Psoas muscle (tissue), 7 donors: ENCODE measurements at regions not wholly inside any gene's neighbourhood (a gene's known extent, or its start where the extent isn't known, plus 50 kb on each side); places are given as distances from the start of the nearest gene placed in this dataset.
"Not testable (repeated sequence)": the region's sequence is repeated elsewhere in the genome, so short reads cannot be mapped to it uniquely, and the experiment has no call there.

Source experiments
- ATAC-seq, 4 donors: fragments of 200-7000 bp; cut with Tn5 transposase; one replicate each; pipeline ENCODE4 v1.9.1; 2020; ENCODE audit warnings: moderate library complexity in 3 of 4, mild to moderate bottlenecking in 2 of 4
- DNase-seq, 2 donors: peaks; one replicate each; pipeline ENCODE4 v3.0.0-alpha.2; 2020
- H3K27ac ChIP-seq: fragments of 200-600 bp; one replicate; pipeline ENCODE4 v1.8.0; 2022
- H3K27me3 ChIP-seq, 3 donors: fragments of 200-600 bp in 1 of 3; one replicate each; pipeline versions ENCODE4 v1.6.1 to v1.8.0; 2013 to 2022; ENCODE audit warnings: low read length in 2 of 3, mild to moderate bottlenecking in 2 of 3, moderate library complexity in 1 of 3; ENCODE audit not compliant: insufficient read depth in 3 of 3
- H3K36me3 ChIP-seq, 2 donors: fragments of 200-600 bp in 1 of 2; one replicate each; pipeline versions ENCODE4 v1.6.1 to v1.8.0; 2013 to 2022; ENCODE audit warnings: low read depth in 1 of 2, mild to moderate bottlenecking in 1 of 2, moderate library complexity in 1 of 2; ENCODE audit not compliant: insufficient read depth in 1 of 2
- H3K4me1 ChIP-seq: fragments of 200-600 bp; one replicate; pipeline ENCODE4 v1.8.0; 2022
- H3K4me3 ChIP-seq: fragments of 200-600 bp; one replicate; pipeline ENCODE4 v1.8.0; 2022; ENCODE audit warnings: mild to moderate bottlenecking
- H3K9me3 ChIP-seq: fragments of 200-600 bp; one replicate; pipeline ENCODE4 v1.8.0; 2022
- WGBS, 3 donors: extraction: QIAGEN DNeasy Blood & Tissue Kit; methylation state at CpG; one replicate each; pipeline versions ENCODE4 v1.1.6 to v1.1.7; 2013; 5-methylcytosine and 5-hydroxymethylcytosine counted together
- intact Hi-C, 2 donors: fragments of 100-400 bp; cut with DNase I; formaldehyde crosslinking; loops; one replicate each; pipeline versions ENCODE4 v1.11.0 to v1.14.2; 2022
- TF ChIP-seq, protein P1 (sequence below): fragments of 200-600 bp; IDR thresholded peaks from one replicate; pipeline ENCODE4 v1.8.0; 2022; ENCODE audit warnings: antibody characterized with exemption
- donor health status: healthy with polysubstance abuse.
- donor health status: DM: no; HTN: no; CAD: no; lungs with moderate emphysema.
- donor health status: Bipolar disorder and iron deficiency.
- donor health status: healthy.
- donor health status: DM: yes; HTN: yes; CAD: no.
- donor health status: DM: no; HTN: no; CAD: no.
- donor health status: DM: yes; HTN: yes; CAD: no.

DNA sequence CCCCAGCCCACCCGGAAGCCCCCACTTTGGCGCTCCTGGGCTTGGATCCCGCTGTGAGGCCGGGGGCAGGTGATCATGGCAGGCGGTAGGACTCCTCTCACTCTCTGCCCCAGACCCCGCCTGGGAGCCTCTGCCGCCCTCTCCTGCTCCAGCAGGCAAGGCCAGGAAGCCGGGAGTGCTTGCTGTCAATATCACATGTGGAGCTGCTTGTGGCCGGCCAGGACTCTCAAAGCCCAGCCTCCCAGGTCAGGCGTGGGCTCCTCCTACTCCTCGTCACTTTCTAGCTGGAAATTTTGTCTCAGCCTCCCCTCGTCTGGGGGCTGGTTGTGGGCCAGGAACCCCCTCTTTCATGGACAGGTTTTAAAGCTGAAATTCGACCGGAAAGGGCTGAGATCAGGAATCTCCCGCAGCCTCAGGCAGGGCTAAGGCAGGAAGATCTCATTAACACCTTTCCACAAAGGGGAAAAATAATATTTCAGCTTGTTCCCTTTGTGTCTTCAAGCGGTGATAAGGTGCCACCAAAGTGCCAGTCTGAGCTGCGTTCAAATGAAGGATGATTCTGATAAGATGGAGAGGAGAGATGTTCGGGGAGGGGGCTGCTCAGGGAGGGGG is 273.6 kb upstream of the PODXL start:
- TF ChIP-seq, protein P1, sequence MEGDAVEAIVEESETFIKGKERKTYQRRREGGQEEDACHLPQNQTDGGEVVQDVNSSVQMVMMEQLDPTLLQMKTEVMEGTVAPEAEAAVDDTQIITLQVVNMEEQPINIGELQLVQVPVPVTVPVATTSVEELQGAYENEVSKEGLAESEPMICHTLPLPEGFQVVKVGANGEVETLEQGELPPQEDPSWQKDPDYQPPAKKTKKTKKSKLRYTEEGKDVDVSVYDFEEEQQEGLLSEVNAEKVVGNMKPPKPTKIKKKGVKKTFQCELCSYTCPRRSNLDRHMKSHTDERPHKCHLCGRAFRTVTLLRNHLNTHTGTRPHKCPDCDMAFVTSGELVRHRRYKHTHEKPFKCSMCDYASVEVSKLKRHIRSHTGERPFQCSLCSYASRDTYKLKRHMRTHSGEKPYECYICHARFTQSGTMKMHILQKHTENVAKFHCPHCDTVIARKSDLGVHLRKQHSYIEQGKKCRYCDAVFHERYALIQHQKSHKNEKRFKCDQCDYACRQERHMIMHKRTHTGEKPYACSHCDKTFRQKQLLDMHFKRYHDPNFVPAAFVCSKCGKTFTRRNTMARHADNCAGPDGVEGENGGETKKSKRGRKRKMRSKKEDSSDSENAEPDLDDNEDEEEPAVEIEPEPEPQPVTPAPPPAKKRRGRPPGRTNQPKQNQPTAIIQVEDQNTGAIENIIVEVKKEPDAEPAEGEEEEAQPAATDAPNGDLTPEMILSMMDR = no peak
- H3K9me3 ChIP-seq = no peaks in the 10 kb centered on the region
- H3K4me3 ChIP-seq = no peak overlapping the region
- H3K4me1 ChIP-seq = no peaks in the 10 kb centered on the region
- DNase-seq (no peak), ATAC-seq (no peak)
- intact Hi-C loops = no loop called here
- WGBS, 3 donors = 10 to 14% (median 14%) methylated on average over 18 of the region's 18 CpGs
- no peak overlapping the region for H3K27ac ChIP-seq
- peaks cover 0 to 31% (median 12%) of the 10 kb centered on the region in 3 donors for H3K27me3 ChIP-seq
- H3K36me3 ChIP-seq = no peaks in the 10 kb centered on the region

DNA sequence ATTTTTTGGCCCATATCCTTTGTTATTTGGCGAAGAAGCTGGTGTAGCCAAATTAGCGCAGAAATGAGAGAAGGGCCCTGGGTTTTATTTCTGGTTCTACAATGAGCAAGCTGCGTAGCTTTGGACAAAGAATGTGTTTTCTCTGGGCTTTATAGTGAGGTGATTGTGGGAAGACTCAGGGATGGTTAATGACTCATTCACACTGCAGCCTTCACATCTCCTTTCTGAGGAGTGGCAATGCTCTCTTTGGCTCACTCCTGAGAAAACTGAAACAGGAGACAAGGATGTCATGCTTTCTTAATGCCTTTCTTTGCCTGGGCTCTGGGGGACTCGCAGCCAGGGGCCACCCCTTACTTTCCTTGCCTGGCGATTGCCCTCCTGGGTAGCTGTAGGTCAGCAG is 271.0 kb upstream of the PODXL start:
- H3K4me3 ChIP-seq = no peak overlapping the region
- intact Hi-C loops = no loop called here
- H3K27ac ChIP-seq = no peak overlapping the region
- ATAC-seq = no peak
- peaks cover 0 to 19% (median 9%) of the 10 kb centered on the region in 3 donors for H3K27me3 ChIP-seq
- no peaks in the 10 kb centered on the region for H3K36me3 ChIP-seq
- TF ChIP-seq, protein P1 = no peak
- WGBS, 3 donors = 68 to 73% (median 72%) methylated on average over 5 of the region's 5 CpGs
- no peaks in the 10 kb centered on the region for H3K9me3 ChIP-seq
- no peak for DNase-seq
- no peaks in the 10 kb centered on the region for H3K4me1 ChIP-seq

DNA sequence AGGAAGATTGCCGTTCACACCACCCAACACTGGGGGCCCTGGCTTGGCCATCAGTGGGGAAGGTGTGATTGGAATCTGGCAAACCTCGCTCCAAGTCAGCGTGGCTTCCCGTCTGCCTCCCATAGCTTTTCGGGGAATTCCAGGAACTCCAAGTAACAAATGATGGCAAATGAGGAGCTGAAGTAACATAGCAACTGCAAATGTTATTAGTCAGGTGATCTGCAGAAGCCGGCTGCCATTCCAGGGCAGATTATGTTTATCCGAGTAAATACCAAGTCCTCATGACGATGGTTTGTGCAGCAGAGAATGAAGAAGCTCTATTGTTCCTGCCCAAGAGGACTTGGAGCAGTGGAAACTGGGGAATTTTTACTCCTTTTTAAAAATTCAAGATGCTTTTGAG is 270.5 kb upstream of the PODXL start:
- 35 to 51% (median 43%) methylated on average over 8 of the region's 8 CpGs for WGBS, 3 donors
- H3K27ac ChIP-seq = no peak overlapping the region
- DNase-seq (no peak), ATAC-seq (no peak)
- H3K4me3 ChIP-seq = no peak overlapping the region
- intact Hi-C loops = no loop called here
- TF ChIP-seq, protein P1 = no peak
- H3K27me3 ChIP-seq = peaks cover 0 to 19% (median 9%) of the 10 kb centered on the region in 3 donors
- no peaks in the 10 kb centered on the region for H3K9me3 ChIP-seq
- no peaks in the 10 kb centered on the region for H3K4me1 ChIP-seq
- H3K36me3 ChIP-seq = no peaks in the 10 kb centered on the region

DNA sequence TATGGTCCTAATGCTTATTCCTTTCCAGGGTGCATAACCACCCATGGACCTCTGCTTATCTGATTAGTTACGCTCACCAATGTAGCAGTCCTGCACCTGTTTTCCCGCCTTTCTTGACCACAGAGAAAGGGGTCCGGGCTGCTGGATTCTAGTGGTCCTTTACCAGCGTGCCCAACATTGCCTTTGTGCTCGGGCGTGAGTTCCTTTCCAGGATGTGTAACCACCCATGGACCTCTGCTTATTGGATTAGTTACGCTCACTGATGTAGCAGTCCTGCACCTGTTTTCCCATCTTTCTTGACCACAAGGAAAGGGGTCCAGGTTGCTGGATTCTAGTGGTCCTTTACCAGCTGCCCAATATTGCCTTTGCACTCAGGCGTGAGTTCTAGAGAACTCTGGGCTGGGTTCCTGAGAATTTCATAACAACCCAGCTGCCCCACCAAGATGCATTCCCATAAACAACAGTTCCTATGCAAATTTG is 267.6 kb upstream of the PODXL start:
- H3K4me3 ChIP-seq, H3K27me3 ChIP-seq, H3K4me1 ChIP-seq, H3K36me3 ChIP-seq, ATAC-seq, DNase-seq, H3K9me3 ChIP-seq, intact Hi-C loops, H3K27ac ChIP-seq: not testable (repeated sequence)
- WGBS, 3 donors = 77 to 83% (median 81%) methylated on average over 8 of the region's 8 CpGs

DNA sequence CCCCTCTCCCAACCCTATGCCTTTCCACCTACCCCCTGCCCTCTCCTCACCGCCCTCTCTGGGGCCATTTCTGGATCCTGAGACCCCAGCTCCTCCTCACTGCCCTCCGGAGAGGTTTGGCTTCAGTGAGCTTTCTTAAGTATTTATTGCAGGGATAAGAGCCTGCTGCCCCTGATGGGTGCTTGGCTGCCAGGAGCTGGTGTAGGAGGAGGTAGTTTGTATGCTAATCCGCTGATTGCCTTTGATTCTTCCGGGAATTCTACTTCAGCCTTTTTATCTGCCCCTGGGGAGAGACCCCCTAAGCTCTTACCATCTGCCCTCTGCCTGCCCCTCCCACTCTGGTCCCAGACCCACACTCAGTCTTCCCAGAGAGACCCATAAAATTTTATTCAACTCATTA is 263.5 kb upstream of the PODXL start:
- ATAC-seq (no peak), DNase-seq (no peak)
- TF ChIP-seq, protein P1 = no peak
- Histone ChIP-seq H3K4me3 (no peak overlapping the region), H3K9me3 (no peaks in the 10 kb centered on the region), H3K27me3 (peaks cover 0 to 5% (median 0%) of the 10 kb centered on the region in 3 donors), H3K4me1 (no peaks in the 10 kb centered on the region), H3K36me3 (no peaks in the 10 kb centered on the region), H3K27ac (no peak overlapping the region)
- WGBS, 3 donors = 25 to 28% (median 25%) methylated on average over 4 of the region's 4 CpGs
- intact Hi-C loops = no loop called here
